Kidney (tissue), 13 donors: ENCODE measurements at regions not wholly inside any gene's neighbourhood (a gene's known extent, or its start where the extent isn't known, plus 50 kb on each side); places are given as distances from the start of the nearest gene placed in this dataset.

Source experiments
- DNase-seq, 5 donors: peaks; one replicate each; pipeline ENCODE4 v3.0.0-alpha.2; 2013 to 2020
- FAIRE-seq: peaks from 2 replicates; lab custom pipeline; 2012; peaks lifted over from hg19 to GRCh38; lab: Jason Lieb, UNC
- H3K27ac ChIP-seq, 2 donors: one replicate each; pipeline ENCODE4 v1.7.0; 2013; ENCODE audit warnings: low read depth in 2 of 2, low read length in 2 of 2, inconsistent platforms in 1 of 2
- H3K27me3 ChIP-seq: one replicate; pipeline ENCODE4 v1.7.1; 2013; ENCODE audit warnings: low read length, inconsistent platforms; ENCODE audit not compliant: control insufficient read depth, insufficient read depth
- H3K36me3 ChIP-seq, 3 donors: one replicate each; pipeline versions ENCODE4 v1.7.0 to v1.7.1; 2013; ENCODE audit warnings: low read length in 3 of 3, control low read depth in 1 of 3, inconsistent platforms in 1 of 3; ENCODE audit not compliant: insufficient read depth in 3 of 3, control insufficient read depth in 2 of 3
- H3K4me1 ChIP-seq, 3 donors: one replicate each; pipeline versions ENCODE4 v1.7.0 to v1.7.1; 2013; ENCODE audit warnings: low read length in 3 of 3, inconsistent platforms in 1 of 3, low read depth in 1 of 3; ENCODE audit not compliant: control insufficient read depth in 2 of 3, insufficient read depth in 2 of 3
- H3K4me3 ChIP-seq, 3 donors: one replicate each; pipeline versions ENCODE4 v1.7.0 to v1.8.1; 2013; ENCODE audit warnings: low read length in 3 of 3, control low read depth in 1 of 3, inconsistent platforms in 1 of 3
- H3K9ac ChIP-seq, 3 donors: one replicate each; pipeline versions ENCODE4 v1.7.0 to v1.7.1; 2013; ENCODE audit warnings: low read length in 3 of 3, control low read depth in 1 of 3, inconsistent platforms in 1 of 3
- H3K9me3 ChIP-seq, 3 donors: one replicate each; pipeline versions ENCODE4 v1.7.0 to v1.7.1; 2013; ENCODE audit warnings: low read length in 3 of 3, control low read depth in 1 of 3, inconsistent platforms in 1 of 3; ENCODE audit not compliant: control insufficient read depth in 2 of 3, insufficient read depth in 1 of 3
- CTCF ChIP-seq: IDR thresholded peaks from 3 replicates; pipeline ENCODE4 v1.5.1; 2012; ENCODE audit warnings: mild to moderate bottlenecking, moderate library complexity, borderline replicate concordance; ENCODE audit not compliant: insufficient read depth; ENCODE audit errors: extremely low read depth
- intact Hi-C: fragments of 100-400 bp; cut with DNase I; formaldehyde crosslinking; loops from one replicate; pipeline ENCODE4 v1.11.1; 2022
- donor health status: control.
- donor health status: control.
- donor health status: control.
- donor health status: control.
- donor health status: control.
- donor health status: DM: yes; HTN: yes; CAD: no.
- donor health status: Normal renal cell carcinoma (clear cell type).

DNA sequence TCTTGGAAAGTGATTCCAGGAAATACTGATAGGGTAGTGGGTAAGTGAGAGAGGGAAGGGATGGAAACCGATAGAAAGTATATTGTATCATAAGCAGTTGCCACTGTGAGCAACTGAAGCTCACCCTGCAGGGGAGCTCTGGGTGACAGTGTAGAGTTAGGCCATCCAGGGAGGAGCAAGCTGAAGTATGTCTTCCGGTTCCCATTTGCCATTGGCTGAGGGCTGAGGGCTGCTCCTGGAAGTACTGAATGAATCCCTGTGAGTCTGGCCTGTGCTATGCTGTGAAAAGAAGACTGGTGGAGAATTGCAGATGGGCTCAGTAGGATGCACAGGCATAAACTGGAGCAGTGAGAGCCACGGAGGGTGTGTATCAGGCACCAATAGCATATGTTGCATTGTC, 348.3 kb downstream of the MFSD1 start:
- Histone ChIP-seq H3K27ac (no peak overlapping the region), H3K9ac (no peak overlapping the region), H3K27me3 (no peaks in the 10 kb centered on the region), H3K4me3 (no peak overlapping the region), H3K36me3 (no peaks in the 10 kb centered on the region), H3K4me1 (no peaks in the 10 kb centered on the region), H3K9me3 (no peaks in the 10 kb centered on the region)
- no peak for TF ChIP-seq CTCF
- intact Hi-C loops, result no loop called here
- FAIRE-seq (no peak), DNase-seq (no peak)

GRCh38 chr3:159151130-159151529, 349.3 kb downstream of the MFSD1 start:
- Histone ChIP-seq H3K9me3 (no peaks in the 10 kb centered on the region), H3K36me3 (no peaks in the 10 kb centered on the region), H3K27ac (no peak overlapping the region), H3K9ac (no peak overlapping the region), H3K4me3 (no peak overlapping the region), H3K4me1 (no peaks in the 10 kb centered on the region), H3K27me3 (no peaks in the 10 kb centered on the region)
- TF ChIP-seq CTCF, result no peak
- intact Hi-C loops, result no loop called here
- DNase-seq, result no peak
- FAIRE-seq, result no peak

- Histone ChIP-seq H3K9me3 (no peaks in the 10 kb centered on the region), H3K9ac (no peak overlapping the region), H3K27ac (no peak overlapping the region), H3K27me3 (no peaks in the 10 kb centered on the region), H3K36me3 (no peaks in the 10 kb centered on the region), H3K4me1 (no peaks in the 10 kb centered on the region), H3K4me3 (no peak overlapping the region)
- DNase-seq (no peak), FAIRE-seq (no peak)
- intact Hi-C loops, result no loop called here
- no peak for TF ChIP-seq CTCF
Observed at GRCh38 chr3:159157275-159157674, 355.4 kb downstream of the MFSD1 start.

DNA sequence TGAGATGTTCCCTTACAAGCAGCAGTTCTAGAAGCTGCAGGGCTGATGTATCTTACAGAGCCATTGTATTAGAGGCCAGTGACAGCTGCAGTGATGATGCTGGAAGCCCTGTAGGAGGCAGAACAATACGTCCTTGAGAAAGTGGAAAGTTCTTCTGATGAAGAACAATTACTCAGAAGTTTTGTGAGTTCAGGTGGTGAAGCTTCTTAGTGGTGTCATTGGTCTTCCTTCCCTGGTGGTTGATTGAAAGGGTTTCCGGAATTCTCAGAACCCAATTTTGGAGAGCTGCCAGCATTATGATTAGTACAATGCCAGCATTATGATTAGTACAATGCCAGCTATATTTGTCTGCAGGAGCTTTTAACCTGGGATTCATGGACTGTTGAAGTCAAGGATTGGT, 356.4 kb downstream of the MFSD1 start:
- H3K4me1 ChIP-seq, result no peaks in the 10 kb centered on the region
- no peak overlapping the region for H3K9ac ChIP-seq
- DNase-seq (no peak), FAIRE-seq (no peak)
- no peaks in the 10 kb centered on the region for H3K9me3 ChIP-seq
- no peak for TF ChIP-seq CTCF
- no peak overlapping the region for H3K27ac ChIP-seq
- no peaks in the 10 kb centered on the region for H3K27me3 ChIP-seq
- intact Hi-C loops, result no loop called here
- H3K4me3 ChIP-seq, result no peak overlapping the region
- H3K36me3 ChIP-seq, result no peaks in the 10 kb centered on the region
